HepG2 (cell line): ENCODE measurements at regions not wholly inside any gene's neighbourhood (a gene's known extent, or its start where the extent isn't known, plus 50 kb on each side); places are given as distances from the start of the nearest gene placed in this dataset.

ENCODE experiments used
- ATAC-seq: fragments of 200-7000 bp; cut with Tn5 transposase; 3 replicates; pipeline ENCODE4 v1.9.1; 2020; ENCODE audit warnings: mild to moderate bottlenecking, moderate library complexity
- BruUV-seq: library from RNA; stranded (reverse); fragments of 400-500 nt; replicated peaks from 2 replicates; lab custom pipeline; 2021; lab: Mats Ljungman, UMichigan
- CTCF ChIA-PET: fragments of 300-600 bp; formaldehyde crosslinking; extraction: SDS; loops from one replicate; lab custom pipeline; 2021; ENCODE audit warnings: low total read pairs, inconsistent platforms, low intra/inter-chr PET ratio; lab: Yijun Ruan, JAX
- POLR2A ChIA-PET: fragments of 350-600 bp; sonication (Branson Sonifier 250); formaldehyde crosslinking; loops from one replicate; lab custom pipeline; 2020; ENCODE audit warnings: antibody characterized with exemption, inconsistent platforms; lab: Yijun Ruan, JAX
- DNase-seq: peaks from one replicate; pipeline ENCODE4 v3.0.0-alpha.2; 2015; ENCODE audit warnings: low spot score
- FAIRE-seq: peaks from 3 replicates; lab custom pipeline; 2011; peaks lifted over from hg19 to GRCh38; lab: Jason Lieb, UNC
- H2AFZ ChIP-seq: one replicate; pipeline ENCODE4 v1.6.1; 2011; ENCODE audit warnings: low read length, inconsistent platforms
- H3K27ac ChIP-seq: fragments of 300-600 bp; 3 replicates; pipeline ENCODE4 v1.8.0; 2011; ENCODE audit warnings: mixed run types, mild to moderate bottlenecking, mixed read lengths, low read length, inconsistent platforms; ENCODE audit not compliant: insufficient read depth; ENCODE audit errors: extremely low read length
- H3K27me3 ChIP-seq, 2 experiments: fragments of 200-600 bp in 1 of 2; 2 replicates in 1 of 2; 3 replicates in 1 of 2; pipeline versions ENCODE4 v1.6.0 to v1.8.0; 2011; ENCODE audit warnings: low read length in 2 of 2, mild to moderate bottlenecking in 2 of 2, moderate library complexity in 2 of 2, inconsistent platforms in 1 of 2; ENCODE audit not compliant: insufficient read depth in 2 of 2, control insufficient read depth in 1 of 2
- H3K36me3 ChIP-seq, 2 experiments: fragments of 200-600 bp in 1 of 2; replicated peaks in 1 of 2; 2 replicates in 1 of 2; 3 replicates in 1 of 2; pipeline versions ENCODE4 v1.5.1 to v1.8.0; 2011; ENCODE audit warnings: low read length in 2 of 2, inconsistent platforms in 1 of 2; ENCODE audit not compliant: insufficient read depth in 2 of 2, control insufficient read depth in 1 of 2
- H3K4me1 ChIP-seq: 2 replicates; pipeline ENCODE4 v1.5.1; 2012; ENCODE audit warnings: low read length, inconsistent platforms; ENCODE audit not compliant: insufficient read depth
- H3K4me2 ChIP-seq: 2 replicates; pipeline ENCODE4 v1.6.0; 2011; ENCODE audit warnings: low read depth, low read length, inconsistent platforms
- H3K4me3 ChIP-seq, 3 experiments: fragments of 200-600 bp in 1 of 3; sonication (generic), shearing (Covaris generic) in 1 of 3; replicated peaks in 1 of 3; 2 replicates each; pipeline ENCODE4 v1.5.1; 2011 to 2016; ENCODE audit warnings: low read length in 3 of 3, inconsistent platforms in 2 of 3, low read depth in 2 of 3, mild to moderate bottlenecking in 2 of 3, control low read depth in 1 of 3, mixed read lengths in 1 of 3; ENCODE audit not compliant: insufficient read depth in 1 of 3
- H3K79me2 ChIP-seq: one replicate; pipeline ENCODE4 v1.6.1; 2011; ENCODE audit warnings: low read length, inconsistent platforms; ENCODE audit not compliant: insufficient read depth
- H3K9ac ChIP-seq: 2 replicates; pipeline ENCODE4 v1.6.0; 2011; ENCODE audit warnings: mild to moderate bottlenecking, low read depth, low read length, inconsistent platforms; ENCODE audit not compliant: insufficient read depth
- H3K9me3 ChIP-seq: 2 replicates; pipeline ENCODE4 v1.5.1; 2012; ENCODE audit warnings: mild to moderate bottlenecking, low read length
- H4K20me1 ChIP-seq: 2 replicates; pipeline ENCODE4 v1.6.0; 2011; ENCODE audit warnings: inconsistent platforms, mild to moderate bottlenecking, low read length, moderate library complexity; ENCODE audit not compliant: insufficient read depth
- ARNT2 ChIP-seq: sonication (generic); formaldehyde crosslinking; IDR thresholded peaks from 2 replicates; pipeline ENCODE4 v1.8.0; 2022; ENCODE audit warnings: mild to moderate bottlenecking, low read depth, missing genetic modification reagents, moderate library complexity
- FOXA1 ChIP-seq, 2 experiments: fragments of 450-650 bp in 1 of 2; sonication (generic) in 1 of 2; formaldehyde crosslinking in 1 of 2; IDR thresholded peaks; 2 replicates each; pipeline versions ENCODE4 v1.4.0 to v1.6.1; 2016 to 2020; ENCODE audit warnings: missing genetic modification reagents in 1 of 2
- HNRNPL ChIP-seq: fragments of 200-400 bp; formaldehyde crosslinking; IDR thresholded peaks from 2 replicates; pipeline ENCODE4 v1.6.1; 2017; ENCODE audit warnings: mild to moderate bottlenecking, low read depth, low read length
- HOXA5 ChIP-seq: sonication (generic); formaldehyde crosslinking; IDR thresholded peaks from 2 replicates; pipeline ENCODE4 v1.4.0; 2020; ENCODE audit warnings: missing genetic modification reagents
- MXI1 ChIP-seq: IDR thresholded peaks from 3 replicates; pipeline ENCODE4 v1.6.1; 2012; ENCODE audit warnings: low read depth, low read length, inconsistent platforms, borderline replicate concordance
- PHF8 ChIP-seq: sonication (generic); formaldehyde crosslinking; IDR thresholded peaks from 2 replicates; pipeline ENCODE4 v1.5.0; 2020; ENCODE audit warnings: missing genetic modification reagents
- PPARG ChIP-seq: conservative IDR thresholded peaks from 2 replicates; pipeline ENCODE4 v1.6.1; 2016; ENCODE audit warnings: missing biosample characterization, missing genetic modification reagents
- RFX1 ChIP-seq: fragments of 450-650 bp; IDR thresholded peaks from 2 replicates; pipeline ENCODE4 v1.6.1; 2017
- TBX2 ChIP-seq: sonication (generic); formaldehyde crosslinking; IDR thresholded peaks from 2 replicates; pipeline ENCODE4 v1.5.0; 2020; ENCODE audit warnings: missing genetic modification reagents, mild to moderate bottlenecking, borderline replicate concordance
- TP53 ChIP-seq: sonication (generic); formaldehyde crosslinking; conservative IDR thresholded peaks from 2 replicates; pipeline ENCODE4 v1.4.0; 2020; ENCODE audit warnings: missing genetic modification reagents
- ZNF282 ChIP-seq: fragments of 450-650 bp; IDR thresholded peaks from 2 replicates; pipeline ENCODE4 v1.6.1; 2018; ENCODE audit not compliant: partially characterized antibody
- WGBS: methylation state at CpG from one replicate; pipeline ENCODE4 v1.1.6; 2017; ENCODE audit warnings: low lambda C conversion rate; 5-methylcytosine and 5-hydroxymethylcytosine counted together
- in situ Hi-C: cut with HindIII; loops from 2 replicates; pipeline ENCODE4 v1.10.0; 2017; ENCODE audit warnings: low pct_unique_long_range_greater_than_20kb; ENCODE audit not compliant: extremely low pct_ligation_motif_present
- intact Hi-C: fragments of 100-400 bp; cut with micrococcal nuclease; formaldehyde crosslinking; loops from one replicate; pipeline ENCODE4 v1.10.0; 2022; ENCODE audit not compliant: unreplicated experiment
- TF ChIP-seq, protein P1 (sequence below): sonication (generic); formaldehyde crosslinking; IDR thresholded peaks from 2 replicates; pipeline ENCODE4 v1.5.1; 2020; ENCODE audit warnings: mild to moderate bottlenecking, missing genetic modification reagents, moderate library complexity
- TF ChIP-seq, protein P2 (sequence below): sonication (generic); formaldehyde crosslinking; IDR thresholded peaks from 2 replicates; pipeline ENCODE4 v1.5.0; 2020; ENCODE audit warnings: mild to moderate bottlenecking, low read depth, missing genetic modification reagents, borderline replicate concordance
- TF ChIP-seq, protein P3 (sequence below): sonication (generic); formaldehyde crosslinking; IDR thresholded peaks from 2 replicates; pipeline ENCODE4 v1.4.0; 2020; ENCODE audit warnings: mild to moderate bottlenecking, missing genetic modification reagents

DNA sequence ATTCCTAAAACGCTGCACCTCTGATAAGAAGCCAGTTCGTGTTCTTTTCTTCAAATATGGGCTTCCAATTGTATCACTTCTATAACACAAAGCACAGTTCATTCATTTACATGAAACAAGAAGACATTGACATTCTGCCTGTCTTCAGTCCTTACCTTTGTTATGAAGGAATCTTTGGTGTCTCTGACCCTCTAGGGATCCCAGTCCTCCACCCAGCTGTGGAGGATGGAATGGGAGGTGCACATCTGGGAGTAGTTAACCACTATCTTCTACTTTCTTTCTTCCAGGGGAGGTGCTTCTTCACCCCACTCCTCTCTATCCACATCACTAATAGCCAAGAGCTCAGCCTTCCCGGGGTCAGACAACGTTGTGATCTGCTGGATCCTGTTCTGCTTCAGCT is 233.4 kb downstream of the CDC5L start:
- H3K27ac ChIP-seq: no peak overlapping the region
- TF ChIP-seq HNRNPL (no peak), TBX2 (CRISPR knock-in tag) (no peak), ZNF282 (no peak), FOXA1 (IDR thresholded peaks at IDR 0.05) (no peak), FOXA1 (CRISPR knock-in tag; IDR thresholded peaks at IDR 0.05) (no peak), TP53 (CRISPR knock-in tag) (no peak), HOXA5 (CRISPR knock-in tag) (no peak), MXI1 (no peak), ARNT2 (CRISPR knock-in tag) (no peak), RFX1 (no peak), PHF8 (CRISPR knock-in tag) (no peak), PPARG (no peak)
- TF ChIP-seq, protein P1, sequence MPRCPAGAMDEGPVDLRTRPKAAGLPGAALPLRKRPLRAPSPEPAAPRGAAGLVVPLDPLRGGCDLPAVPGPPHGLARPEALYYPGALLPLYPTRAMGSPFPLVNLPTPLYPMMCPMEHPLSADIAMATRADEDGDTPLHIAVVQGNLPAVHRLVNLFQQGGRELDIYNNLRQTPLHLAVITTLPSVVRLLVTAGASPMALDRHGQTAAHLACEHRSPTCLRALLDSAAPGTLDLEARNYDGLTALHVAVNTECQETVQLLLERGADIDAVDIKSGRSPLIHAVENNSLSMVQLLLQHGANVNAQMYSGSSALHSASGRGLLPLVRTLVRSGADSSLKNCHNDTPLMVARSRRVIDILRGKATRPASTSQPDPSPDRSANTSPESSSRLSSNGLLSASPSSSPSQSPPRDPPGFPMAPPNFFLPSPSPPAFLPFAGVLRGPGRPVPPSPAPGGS (CRISPR knock-in tag): no peak
- TF ChIP-seq, protein P2, sequence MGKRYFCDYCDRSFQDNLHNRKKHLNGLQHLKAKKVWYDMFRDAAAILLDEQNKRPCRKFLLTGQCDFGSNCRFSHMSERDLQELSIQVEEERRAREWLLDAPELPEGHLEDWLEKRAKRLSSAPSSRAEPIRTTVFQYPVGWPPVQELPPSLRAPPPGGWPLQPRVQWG (CRISPR knock-in tag): no peak
- TF ChIP-seq, protein P3, sequence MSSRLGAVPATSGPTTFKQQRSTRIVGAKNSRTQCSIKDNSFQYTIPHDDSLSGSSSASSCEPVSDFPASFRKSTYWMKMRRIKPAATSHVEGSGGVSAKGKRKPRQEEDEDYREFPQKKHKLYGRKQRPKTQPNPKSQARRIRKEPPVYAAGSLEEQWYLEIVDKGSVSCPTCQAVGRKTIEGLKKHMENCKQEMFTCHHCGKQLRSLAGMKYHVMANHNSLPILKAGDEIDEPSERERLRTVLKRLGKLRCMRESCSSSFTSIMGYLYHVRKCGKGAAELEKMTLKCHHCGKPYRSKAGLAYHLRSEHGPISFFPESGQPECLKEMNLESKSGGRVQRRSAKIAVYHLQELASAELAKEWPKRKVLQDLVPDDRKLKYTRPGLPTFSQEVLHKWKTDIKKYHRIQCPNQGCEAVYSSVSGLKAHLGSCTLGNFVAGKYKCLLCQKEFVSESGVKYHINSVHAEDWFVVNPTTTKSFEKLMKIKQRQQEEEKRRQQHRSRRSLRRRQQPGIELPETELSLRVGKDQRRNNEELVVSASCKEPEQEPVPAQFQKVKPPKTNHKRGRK (CRISPR knock-in tag): no peak
- H3K79me2 ChIP-seq: no peaks in the 10 kb centered on the region
- no TSS peak for BruUV-seq
- ChIA-PET POLR2A (no interaction called here), CTCF (no interaction called here)
- 2% methylated on average over 4 of the region's 4 CpGs for WGBS
- intact Hi-C loops (no loop called here), in situ Hi-C loops (no loop called here)
- no peaks in the 10 kb centered on the region for H3K4me1 ChIP-seq
- no peak overlapping the region for H2AFZ ChIP-seq
- no peak for ATAC-seq
- H4K20me1 ChIP-seq: no peaks in the 10 kb centered on the region
- no peaks in the 10 kb centered on the region for H3K36me3 ChIP-seq
- FAIRE-seq: no peak
- DNase-seq: no peak
- H3K27me3 ChIP-seq: peaks cover 0 to 9% of the 10 kb centered on the region in 2 experiments; a peak in 3 of 5 replicates
- no peak overlapping the region for H3K9ac ChIP-seq
- H3K4me2 ChIP-seq: no peak overlapping the region
- no peaks in the 10 kb centered on the region for H3K9me3 ChIP-seq
- no peak overlapping the region for H3K4me3 ChIP-seq
